HG02852 (cell line): ENCODE measurements at regions not wholly inside any gene's neighbourhood (a gene's known extent, or its start where the extent isn't known, plus 50 kb on each side); places are given as distances from the start of the nearest gene placed in this dataset.
"Not testable (repeated sequence)": the region's sequence is repeated elsewhere in the genome, so short reads cannot be mapped to it uniquely, and the experiment has no call there.

Source experiments
- ATAC-seq: cut with Tn5 transposase; IDR thresholded peaks from one replicate; pipeline ENCODE4 v1.9.1; 2021; ENCODE audit warnings: mild to moderate bottlenecking, moderate library complexity; ENCODE audit not compliant: unreplicated experiment

GRCh38 chr6:60679175-60679574 lies 1606.8 kb downstream of the KHDRBS2 start:
- ATAC-seq = no peak

GRCh38 chr6:60671369-60671768 lies 1614.7 kb downstream of the KHDRBS2 start:
- no peak for ATAC-seq

DNA sequence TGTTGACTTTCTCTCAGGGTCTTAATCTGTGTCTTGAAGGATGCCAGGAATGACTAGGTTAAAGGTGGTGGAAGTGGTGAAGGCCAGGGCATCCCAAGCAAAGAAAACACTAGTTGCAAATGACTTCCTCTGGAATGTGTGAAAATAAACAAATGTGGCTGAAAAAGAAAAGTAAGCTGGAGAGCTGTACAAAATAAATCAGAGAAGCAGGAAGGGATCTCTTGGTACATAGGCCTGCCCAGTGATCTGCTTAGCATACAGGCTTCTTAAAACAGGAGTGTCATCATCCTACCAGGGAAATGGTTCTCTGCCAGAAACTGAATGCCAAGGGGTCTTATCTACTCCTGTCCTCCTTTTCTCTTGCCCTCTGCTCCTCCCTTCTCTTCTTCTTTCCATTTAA lies 1616.0 kb downstream of the KHDRBS2 start:
- no peak for ATAC-seq

DNA sequence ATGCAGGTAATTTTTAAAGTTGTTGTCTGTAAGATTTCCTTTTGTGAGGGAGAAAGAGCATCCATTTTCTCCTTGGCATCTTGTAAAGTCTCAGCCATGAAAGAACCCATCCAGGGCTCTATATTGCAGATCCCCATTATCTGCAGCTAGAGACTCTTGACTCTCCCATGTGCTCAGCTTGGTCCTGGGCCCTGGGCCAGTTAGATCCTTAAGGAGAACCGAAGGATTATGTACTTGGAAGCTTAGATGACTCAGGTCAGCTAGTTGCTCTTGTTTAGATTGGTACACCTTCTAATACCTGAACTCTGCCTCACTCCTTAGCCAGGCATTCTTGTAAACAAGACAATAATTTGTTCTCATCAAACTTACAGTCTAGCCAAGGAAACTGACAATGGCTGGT lies 1617.6 kb downstream of the KHDRBS2 start:
- ATAC-seq = no peak

DNA sequence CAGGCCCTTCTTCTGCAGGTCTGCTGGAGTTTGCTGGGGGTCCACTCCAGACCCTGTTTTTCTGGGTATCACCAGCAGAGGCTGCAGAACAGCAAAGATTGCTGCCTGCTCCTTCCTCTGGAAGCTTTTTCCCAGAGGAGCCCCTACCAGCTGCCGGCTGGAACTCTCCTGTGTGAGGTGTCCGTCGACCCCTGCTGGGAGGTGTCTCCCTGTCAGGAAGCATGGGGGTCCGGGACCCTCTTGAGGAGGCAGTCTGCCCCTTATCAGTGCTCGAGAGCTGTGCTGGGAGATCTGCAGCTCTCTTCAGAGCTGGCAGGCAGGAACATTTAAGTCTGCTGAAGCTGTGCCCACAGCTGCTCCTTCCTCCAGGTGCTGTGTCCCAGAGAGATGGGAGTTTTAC lies 1622.8 kb downstream of the KHDRBS2 start:
- ATAC-seq = not testable (repeated sequence)

DNA sequence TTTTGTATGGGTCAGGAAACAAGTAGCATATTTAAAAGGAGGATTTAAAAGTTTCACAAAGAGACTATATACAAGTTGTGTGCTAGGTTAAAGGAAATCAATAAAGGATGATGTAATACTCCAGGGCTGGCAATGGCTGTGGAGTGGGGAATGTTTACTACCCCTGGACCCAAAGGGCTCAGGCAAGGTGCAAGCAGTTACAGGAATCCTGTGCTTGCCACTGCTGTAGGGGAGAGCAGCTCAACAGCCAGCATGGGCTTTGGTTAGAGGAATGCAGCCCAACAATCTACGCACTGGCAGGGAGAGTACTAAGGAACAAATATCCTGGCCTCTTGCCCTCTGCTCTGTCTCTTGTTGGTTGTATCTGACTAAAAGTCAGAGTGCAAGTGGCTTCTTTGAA lies 1642.2 kb downstream of the KHDRBS2 start:
- ATAC-seq = no peak

GRCh38 chr6:60639185-60639584 lies 1646.8 kb downstream of the KHDRBS2 start:
- not testable (repeated sequence) for ATAC-seq
